DLD1 (cell line): ENCODE measurements at regions not wholly inside any gene's neighbourhood (a gene's known extent, or its start where the extent isn't known, plus 50 kb on each side); places are given as distances from the start of the nearest gene placed in this dataset.

Experiments
- in situ Hi-C: cut with HindIII; loops from 2 replicates; pipeline ENCODE4 v1.10.0; 2017; ENCODE audit warnings: low sequenced_read_pairs

GRCh38 chr5:10853154-10853553 lies 92.1 kb upstream of the DAP start:
- in situ Hi-C loops, result no loop called here

- in situ Hi-C loops, result no loop called here
Observed at GRCh38 chr5:10849278-10849677, 88.2 kb upstream of the DAP start.

- in situ Hi-C loops, result no loop called here
Observed at GRCh38 chr5:10844016-10844415, 83.0 kb upstream of the DAP start.

GRCh38 chr5:10842823-10843222 lies 81.8 kb upstream of the DAP start:
- in situ Hi-C loops, result no loop called here

GRCh38 chr5:10839916-10840599 lies 79.0 kb upstream of the DAP start:
- in situ Hi-C loops, result no loop called here

GRCh38 chr5:10839118-10839517 lies 78.1 kb upstream of the DAP start:
- in situ Hi-C loops, result no loop called here

GRCh38 chr5:10838038-10838437 lies 77.0 kb upstream of the DAP start:
- in situ Hi-C loops, result no loop called here

- in situ Hi-C loops, result no loop called here
Observed at GRCh38 chr5:10836986-10837385, 76.0 kb upstream of the DAP start.

- in situ Hi-C loops, result no loop called here
Observed at GRCh38 chr5:10834695-10835094, 73.7 kb upstream of the DAP start.

GRCh38 chr5:10832987-10833386 lies 72.0 kb upstream of the DAP start:
- in situ Hi-C loops, result no loop called here

GRCh38 chr5:10832421-10832820 lies 71.4 kb upstream of the DAP start:
- in situ Hi-C loops, result no loop called here

- in situ Hi-C loops, result no loop called here
Observed at GRCh38 chr5:10831419-10831818, 70.4 kb upstream of the DAP start.

- in situ Hi-C loops, result no loop called here
Observed at GRCh38 chr5:10828241-10828640, 67.2 kb upstream of the DAP start.

GRCh38 chr5:10827571-10827970 lies 66.5 kb upstream of the DAP start:
- in situ Hi-C loops, result no loop called here

GRCh38 chr5:10826971-10827370 lies 65.9 kb upstream of the DAP start:
- in situ Hi-C loops, result no loop called here

- in situ Hi-C loops, result no loop called here
Observed at GRCh38 chr5:10825897-10826644, 65.0 kb upstream of the DAP start.

GRCh38 chr5:10812218-10812617 lies 51.2 kb upstream of the DAP start:
- in situ Hi-C loops, result no loop called here
